SKM-1 (cell line): ENCODE measurements at regions not wholly inside any gene's neighbourhood (a gene's known extent, or its start where the extent isn't known, plus 50 kb on each side); places are given as distances from the start of the nearest gene placed in this dataset.

Experiments
- DNase-seq: peaks from one replicate; lab custom pipeline; 2025; ENCODE audit not compliant: unreplicated experiment; lab: John Stamatoyannopoulos, UW

DNA sequence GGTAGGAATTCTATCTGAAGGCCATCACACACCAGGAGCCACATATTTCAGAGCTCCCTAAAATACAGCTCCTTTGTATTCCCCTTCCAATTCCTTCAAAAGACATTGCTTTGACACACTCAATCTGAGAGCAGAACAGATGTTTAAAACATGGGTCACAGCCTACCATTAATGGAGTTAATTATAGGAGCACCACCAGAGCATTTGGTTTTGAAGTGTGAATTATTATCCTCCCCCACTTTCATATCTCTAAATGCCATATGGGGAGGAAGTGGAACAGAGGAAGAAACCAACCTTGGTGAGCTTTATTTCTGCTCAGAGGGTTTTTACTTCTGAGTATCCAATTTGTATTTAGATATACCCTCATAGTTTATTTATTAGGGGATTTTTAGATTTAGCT lies 50.7 kb upstream of the TNFRSF21 start:
- no peak for DNase-seq

DNA sequence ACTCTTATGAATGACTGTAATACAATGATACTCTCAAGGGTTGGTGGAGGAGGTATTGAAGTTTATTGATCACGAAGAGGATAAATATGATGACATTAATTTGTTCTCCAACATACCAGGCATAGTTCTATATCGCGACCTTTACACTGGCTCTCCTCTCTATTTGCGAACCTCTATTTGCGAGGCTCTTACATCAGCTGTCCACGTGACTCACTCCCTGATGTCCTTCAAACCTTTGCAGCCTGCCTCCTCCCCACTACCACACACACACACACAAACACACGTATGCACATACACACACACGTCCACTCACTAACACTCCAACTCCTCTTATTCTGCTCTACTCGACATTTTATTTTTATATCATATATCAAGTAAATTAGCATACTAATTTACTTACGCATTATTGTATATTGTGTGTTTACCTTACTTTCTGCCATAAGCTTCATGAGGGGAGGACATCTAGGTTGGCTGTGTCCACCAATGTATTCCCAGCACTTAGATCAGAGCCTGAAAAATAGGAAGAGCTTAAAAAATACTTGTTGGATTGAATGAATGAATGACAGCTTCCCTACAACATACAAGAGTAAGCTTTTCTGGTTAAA lies 53.3 kb upstream of the TNFRSF21 start:
- no peak for DNase-seq

DNA sequence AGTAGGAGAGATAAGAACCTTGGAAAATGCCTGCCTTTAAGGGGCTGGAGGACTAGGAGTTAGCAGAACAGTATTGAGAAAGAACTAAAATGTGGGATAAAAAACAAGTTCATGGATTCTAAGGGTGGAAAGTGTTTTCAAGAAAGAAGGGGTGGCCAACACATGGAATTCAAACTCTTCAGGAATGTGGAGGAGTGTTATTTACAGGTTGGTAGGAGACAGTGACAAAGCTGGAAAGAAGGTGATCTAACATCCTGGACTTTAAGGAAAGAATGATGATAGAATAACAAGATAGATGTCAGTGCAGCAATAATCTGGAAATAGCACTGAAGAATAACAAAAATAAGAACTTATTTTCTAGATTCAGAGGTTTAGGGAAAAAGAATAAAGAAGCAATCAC lies 54.0 kb upstream of the TNFRSF21 start:
- DNase-seq, result no peak

DNA sequence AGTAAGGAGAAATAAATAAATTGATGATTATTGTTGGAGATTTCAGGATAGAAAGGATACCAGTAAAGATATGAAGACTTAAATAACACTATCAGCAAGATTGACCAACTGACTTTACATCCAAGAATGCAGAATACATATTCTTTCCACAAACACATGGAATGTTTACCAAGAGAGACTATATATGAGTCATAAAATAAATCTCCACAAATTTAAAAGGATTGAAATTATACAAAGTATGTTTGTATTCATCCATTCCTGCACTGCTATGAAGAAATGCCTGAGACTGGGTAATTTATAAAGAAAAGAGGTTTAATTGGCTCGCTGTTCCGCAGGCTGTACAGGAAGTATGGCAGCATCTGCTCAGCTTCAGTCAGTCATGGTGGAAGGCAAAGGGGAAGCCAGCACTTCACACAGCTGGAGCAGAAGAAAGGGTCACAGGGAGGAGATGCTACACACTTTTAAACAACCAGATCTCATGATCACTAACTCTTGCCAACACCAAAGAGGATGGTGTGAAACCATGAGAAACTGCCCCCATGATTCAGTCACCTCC lies 56.7 kb upstream of the TNFRSF21 start:
- DNase-seq, result no peak

DNA sequence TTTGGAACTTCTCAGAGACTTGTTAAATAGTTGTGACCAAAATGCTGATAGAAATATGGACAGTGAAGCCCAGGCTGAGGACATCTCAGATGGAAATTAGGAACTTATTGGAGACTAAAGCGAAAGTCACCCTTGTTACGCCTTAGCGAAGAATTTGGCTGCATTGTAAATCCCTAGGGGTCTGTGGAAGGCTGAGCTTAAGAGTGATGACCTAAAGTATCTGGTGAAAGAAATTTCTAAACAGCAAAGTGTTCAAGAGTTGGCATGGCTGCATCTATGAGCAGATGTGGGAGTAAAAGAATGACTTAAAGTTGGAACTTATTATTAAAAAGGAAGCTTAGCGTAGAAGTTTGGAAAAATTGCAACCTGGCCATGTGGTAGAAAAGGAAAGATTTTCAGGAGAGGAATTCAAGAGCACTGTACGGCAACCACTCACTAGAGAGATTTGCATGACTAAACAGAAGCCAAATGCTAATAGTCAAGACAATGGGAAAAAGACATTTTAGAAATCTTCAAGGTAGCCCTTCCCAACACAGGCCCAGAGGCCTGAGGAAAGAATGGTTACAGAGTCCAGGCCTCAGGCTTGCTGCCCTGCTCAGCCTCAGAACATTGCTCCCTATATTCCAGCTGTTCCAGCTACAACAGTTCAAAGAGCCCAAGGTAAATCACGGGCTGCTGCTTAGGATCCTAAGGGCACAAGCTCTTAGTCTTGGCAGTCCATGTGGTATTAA lies 61.6 kb upstream of the TNFRSF21 start:
- no peak for DNase-seq

DNA sequence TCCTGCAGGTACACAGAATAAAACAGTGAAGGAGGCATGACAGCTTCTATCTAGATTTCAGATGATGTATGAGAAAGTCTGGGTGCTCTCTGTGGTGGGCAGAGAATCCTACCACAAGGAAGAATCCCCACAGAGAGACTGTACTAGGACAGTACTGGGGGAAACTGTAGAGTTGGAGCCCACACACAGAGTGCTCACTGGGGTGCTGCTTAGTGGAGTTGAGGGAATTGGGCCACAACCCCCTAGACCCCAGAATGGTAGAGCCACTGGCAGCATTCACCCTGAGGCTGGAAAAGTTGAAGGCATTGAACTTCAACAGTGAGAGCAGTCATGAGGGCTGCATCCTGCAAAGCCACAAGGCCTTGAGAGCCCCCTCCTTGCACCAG lies 62.2 kb upstream of the TNFRSF21 start:
- DNase-seq, result no peak

DNA sequence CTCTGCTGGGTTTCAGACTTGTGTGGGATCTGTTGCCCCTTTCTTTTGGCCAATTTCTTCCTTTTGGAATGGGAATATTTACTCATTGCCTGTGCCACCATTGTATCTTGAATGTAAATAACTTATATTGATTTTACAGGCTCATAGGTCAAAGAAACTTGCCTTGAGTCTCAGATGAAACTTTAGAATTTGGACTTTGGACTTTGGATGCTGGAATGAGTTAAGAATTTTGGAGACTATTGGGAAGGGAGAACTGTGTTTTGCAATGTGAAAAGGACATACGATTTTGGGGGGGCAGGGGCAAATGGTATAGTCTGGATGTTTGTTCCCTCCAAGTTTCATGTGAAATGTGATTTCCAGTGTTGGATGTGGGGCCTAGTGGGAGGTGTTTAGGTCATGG lies 62.6 kb upstream of the TNFRSF21 start:
- DNase-seq, result no peak

DNA sequence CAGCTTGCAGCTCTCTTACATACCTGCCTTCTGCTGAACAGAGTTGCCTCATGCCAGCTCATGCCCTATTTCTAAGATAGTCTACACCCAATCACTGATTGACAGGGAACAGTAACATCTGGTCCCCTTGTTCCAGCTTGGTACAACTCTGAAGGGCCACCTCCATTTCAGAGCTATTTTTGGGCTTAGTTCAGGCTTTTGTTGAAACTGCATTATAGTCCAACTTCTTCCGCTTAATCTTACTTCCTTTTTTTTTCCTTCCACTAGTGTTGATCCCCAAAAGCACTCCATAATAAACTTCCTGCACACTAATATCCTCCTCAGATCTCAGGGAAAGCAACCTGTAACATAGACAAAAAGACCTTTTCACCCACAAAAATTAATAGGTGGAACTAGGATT lies 65.7 kb upstream of the TNFRSF21 start:
- DNase-seq, result peak; percentile 14

DNA sequence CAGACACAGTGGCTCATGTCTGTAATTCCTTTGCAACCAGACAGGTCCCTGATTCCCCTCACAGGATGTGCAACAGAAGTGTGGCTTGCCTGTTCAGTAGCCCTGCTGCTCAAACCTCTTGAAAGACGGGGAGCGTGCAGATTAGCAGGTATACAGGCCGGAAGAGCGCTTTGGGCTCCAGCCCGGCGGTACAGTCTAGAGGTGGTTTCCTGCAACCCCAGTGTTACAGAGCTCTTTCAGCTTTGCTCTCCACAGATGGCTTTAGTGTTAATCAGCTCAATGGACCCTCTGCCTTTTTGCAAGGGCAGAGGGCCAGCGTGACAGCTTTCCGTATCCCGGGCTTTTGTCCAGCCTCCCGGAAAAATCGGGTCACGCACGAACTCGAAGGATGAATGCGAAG lies 67.2 kb upstream of the TNFRSF21 start:
- no peak for DNase-seq

DNA sequence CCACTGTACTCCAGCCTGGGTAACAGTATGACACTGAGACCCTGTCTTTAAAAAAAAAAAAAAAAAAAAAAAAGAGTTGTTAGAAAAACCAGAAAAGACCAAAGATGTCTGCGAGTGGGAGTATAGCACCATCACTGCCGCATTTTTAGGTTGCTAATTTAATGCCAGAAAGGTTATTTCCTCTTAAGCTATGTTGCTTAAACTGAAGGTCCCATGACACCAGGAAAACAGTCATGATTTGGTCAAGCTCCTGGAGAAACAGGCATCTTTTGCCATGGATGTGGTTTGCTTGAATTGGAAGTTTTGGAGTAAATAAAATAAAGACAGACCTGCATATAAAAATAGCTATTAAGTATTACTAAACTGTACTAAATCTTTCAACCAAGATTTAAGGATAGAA lies 68.3 kb upstream of the TNFRSF21 start:
- DNase-seq, result no peak

DNA sequence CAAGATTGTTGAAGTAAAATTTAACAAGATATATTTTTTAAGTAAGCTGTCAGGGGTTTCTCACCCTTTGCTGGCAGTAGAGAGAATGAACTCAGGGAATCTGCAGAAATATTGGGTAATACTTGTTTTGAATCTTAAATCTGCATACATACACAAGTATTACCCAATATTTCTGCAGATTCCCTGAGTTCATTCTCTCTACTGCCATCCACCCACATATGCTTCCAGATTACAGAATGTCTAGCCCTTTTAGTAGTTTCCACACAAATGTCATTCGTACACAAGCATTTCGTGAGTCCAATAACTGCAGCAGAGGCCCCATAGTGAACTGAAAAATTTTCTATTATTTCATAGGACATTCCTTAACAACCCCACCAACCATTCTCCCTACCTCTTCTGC lies 69.6 kb upstream of the TNFRSF21 start:
- DNase-seq, result no peak

DNA sequence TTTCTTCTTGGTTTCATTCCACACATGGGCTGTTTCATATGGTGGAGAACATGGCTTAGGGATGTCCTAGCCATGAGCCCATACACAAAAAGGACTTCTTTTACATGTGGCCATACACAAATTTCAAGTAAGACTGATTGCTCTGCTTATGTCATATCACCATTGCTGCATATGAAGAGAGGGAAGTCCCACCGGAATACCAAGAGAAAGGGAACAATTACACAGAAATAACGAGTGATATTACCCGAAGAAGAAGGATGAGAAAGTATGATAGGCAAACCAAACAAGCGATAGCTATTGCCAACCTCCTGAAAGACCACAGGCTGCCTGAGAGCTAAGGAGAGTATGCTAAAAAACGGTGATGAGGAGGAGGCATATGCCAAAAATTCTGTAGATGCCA lies 70.5 kb upstream of the TNFRSF21 start:
- DNase-seq, result no peak

DNA sequence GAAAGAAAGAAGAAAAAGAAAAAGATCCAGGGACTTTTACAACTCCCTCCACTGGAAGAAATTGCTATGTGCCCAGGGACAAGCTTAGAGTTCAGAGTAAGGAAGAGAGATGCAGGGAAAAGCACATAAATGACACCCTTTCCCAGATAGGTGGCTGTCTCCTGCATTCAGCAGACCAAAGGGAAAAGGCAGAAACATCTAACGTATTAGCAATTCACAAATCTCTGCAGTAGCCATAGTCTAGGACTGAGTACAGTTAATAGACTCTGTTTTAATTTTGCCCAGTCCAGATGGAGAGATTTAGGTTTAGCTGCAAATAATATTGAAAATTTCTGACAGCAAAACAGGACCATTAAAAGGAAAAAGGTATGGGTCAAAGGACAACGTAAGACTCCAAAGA lies 71.3 kb upstream of the TNFRSF21 start:
- no peak for DNase-seq

DNA sequence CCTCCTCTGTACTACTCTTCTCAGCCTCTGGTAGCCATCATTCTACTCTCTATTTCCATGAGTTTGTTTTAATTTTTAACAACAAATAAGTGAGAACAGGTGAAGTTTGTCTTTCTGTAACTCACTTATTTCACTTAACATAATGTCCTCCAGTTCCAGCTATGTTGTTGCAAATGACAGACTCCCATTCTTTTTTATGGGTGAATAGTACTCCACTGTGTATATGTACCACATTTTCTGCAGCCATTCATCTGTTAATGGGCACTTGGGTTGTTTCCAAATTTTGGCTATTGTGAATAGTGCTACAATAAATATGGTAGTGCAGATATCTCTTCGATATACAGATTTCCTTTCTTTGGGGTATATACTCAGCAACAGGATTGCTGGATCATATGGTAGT lies 73.7 kb upstream of the TNFRSF21 start:
- no peak for DNase-seq

DNA sequence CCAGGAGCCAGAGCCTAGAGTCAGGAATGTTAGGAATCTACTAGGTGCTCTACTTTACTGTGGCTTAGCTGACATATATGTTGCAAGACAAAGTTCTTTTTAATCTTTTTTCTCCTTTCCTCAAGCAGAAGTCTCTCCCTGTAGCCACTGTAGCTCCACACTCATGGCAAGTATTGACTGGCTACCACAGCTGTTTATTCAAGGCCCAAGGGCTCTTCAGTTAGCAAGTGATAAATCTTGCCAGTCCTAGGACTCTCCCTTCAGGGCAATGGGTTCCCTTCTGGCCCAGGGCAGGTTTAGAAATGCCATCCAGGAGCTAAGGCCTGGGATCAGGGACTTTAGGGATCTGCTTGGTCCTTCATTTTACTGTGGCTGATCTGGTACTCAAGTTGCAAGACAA lies 82.0 kb upstream of the TNFRSF21 start:
- DNase-seq, result no peak

DNA sequence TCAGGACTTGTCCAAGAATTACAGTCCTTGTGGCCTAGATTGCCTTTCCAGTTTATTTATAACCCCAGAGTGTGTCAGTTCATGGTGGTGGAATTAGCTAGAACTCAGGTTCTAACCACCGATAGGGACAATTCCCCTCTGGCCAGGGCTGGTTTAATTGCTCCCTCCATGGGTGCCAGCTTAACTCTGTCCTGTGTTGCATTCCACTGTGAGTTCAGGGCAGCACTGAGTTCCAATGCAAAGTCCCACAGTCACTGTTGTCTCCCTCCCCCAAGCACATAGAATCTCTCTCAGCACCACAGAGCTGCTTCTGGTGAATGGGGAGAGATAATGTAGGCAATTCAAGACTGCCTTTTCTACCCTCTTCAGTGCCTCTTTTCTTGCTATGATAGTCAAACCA lies 82.5 kb upstream of the TNFRSF21 start:
- no peak for DNase-seq

DNA sequence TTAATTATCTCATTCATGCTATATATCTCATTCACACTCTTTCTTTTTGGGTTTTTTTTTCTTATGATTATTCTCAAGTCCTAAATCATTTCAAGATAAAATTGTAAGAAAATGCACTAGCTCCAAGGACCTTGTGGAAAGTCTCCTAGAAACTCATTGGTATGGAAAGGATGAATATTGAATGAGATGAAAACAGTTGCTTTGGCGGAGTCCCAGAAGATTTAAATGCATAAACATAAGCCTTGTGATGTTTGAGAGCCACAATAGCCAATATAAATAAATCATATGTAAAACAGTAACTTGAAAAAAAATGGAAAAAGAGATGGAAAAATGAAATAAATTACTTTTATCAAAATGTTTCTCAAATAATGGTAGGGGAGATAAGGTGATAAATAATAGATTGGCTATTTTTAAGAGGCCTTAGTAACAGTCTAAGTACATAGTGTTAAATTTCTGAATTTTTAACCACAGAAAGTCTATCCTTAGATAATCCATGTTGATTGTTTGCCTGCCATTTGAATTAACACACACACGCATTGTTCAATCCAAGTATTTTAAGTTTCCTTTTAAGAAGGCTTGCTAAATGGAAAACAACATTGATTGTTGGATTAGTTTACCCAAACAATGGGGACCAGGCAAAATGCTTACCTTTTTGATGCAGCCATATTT lies 81.1 kb upstream of the CD2AP start:
- DNase-seq, result no peak

DNA sequence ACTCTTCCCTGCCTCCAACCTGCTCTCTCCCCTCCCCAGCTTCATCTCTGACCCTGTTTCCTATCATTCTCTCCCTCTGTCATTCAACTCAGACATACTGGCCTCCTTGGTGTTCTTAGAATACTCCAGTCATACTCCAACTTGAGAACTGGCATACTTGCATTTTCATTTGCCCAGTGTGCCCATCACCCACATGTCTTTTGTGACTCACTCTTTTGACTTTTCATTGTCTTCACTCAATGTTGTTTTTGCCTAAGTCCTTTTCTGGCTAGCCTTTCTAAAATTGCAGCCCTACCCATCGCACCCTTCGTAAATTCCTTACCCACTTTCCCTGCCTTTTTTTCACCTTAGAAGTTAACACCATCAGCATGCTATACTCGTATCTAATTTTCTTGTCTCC lies 77.0 kb upstream of the CD2AP start:
- DNase-seq, result no peak

DNA sequence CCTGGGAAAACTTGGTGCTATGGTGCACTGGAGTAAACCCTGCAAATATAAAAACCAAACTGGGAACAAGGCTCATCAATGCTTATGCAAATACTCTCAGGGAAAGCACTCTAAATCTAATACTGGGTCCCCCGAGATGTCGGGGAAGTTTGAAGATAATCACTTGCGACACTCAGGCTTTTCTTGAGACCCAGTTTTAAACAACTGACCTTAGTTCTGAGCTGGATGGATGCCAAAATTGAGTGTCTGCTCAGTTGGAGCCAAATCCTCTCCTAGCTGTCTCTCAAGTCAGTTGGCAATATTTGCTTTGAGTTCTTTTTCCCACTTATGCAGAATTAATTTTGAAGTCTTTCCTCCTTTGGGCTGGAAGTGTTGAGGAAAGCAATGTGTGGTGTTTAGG lies 75.5 kb upstream of the CD2AP start:
- DNase-seq, result no peak

DNA sequence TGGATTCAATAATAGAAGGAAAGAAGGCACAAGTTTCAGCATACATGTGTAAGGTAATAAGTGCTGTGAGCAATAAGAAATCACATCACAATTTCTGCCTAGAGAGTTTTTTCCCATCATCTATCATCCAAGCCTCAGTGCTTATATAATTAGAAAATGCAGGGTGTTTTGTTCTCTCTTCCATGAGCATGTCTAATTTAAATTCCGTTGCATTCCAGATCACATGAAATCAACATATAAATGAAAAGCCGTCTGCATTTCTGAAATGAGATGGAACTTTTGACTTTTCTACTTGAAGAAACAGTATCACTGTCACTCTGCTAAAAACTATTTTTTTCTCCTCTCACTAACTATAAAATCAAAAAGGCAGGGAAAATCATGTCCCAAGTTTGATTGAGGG lies 74.5 kb upstream of the CD2AP start:
- DNase-seq, result no peak

DNA sequence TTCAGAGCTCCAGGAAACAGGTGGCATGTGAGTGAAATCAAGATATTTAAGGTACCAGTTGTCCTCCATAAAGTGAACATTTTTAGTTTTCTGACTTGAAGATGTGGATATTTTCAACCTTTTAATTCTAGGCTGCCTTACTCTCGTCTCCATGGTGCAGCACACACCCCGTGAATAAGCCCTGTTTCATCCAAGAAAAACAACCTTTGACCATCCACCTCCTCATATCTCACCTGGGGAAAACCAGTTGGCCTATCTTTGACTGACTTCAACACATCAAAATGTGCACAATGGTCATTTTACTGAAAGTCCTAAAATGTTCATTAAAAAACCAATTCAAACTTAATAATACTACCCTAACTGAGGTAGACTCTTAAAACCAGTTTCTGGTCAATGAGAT lies 73.8 kb upstream of the CD2AP start:
- no peak for DNase-seq

DNA sequence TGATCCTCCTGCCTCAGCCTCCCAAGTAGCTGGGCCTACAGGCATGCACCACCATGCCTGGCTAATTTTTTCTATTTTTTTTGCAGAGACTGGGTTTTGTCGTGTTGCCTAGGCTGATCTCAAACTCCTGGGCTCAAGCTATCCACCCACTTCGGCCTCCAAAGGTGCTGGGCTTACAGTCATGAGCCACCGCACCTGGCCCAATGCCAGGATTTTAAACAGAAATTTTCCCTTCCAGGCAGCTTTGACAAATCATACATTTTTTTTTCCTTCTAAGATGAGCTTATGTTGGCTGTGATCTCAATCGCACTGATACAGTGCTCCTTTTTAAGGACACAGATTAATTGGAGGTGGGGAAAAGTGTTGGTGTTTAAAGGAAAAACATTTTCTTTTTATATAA lies 73.2 kb upstream of the CD2AP start:
- no peak for DNase-seq
